ENCODE measurements at regions not wholly inside any gene's neighbourhood (a gene's known extent, or its start where the extent isn't known, plus 50 kb on each side); places are given as distances from the start of the nearest gene placed in this dataset.

DNA sequence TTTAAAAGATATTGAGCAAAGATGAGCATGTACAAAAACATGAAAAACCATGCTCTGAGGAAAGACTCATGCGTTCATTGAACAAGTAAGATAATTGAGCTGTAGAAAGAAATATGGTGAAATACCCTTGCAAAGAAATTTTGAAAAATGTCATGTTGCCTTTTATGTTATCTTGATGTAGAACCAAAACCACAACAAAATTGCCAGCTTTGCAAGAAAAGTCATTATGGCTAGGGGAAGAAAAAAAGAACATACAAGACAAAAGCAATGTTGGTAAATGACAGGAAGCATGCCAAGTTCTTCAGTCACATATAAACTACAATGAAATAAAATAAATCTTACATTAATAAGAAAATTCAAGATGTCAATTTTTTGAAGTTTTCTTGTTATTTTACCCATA is 368.0 kb downstream of the IRX1 start:
- DNase-seq = no peak

GRCh38 chr5:3980156-3980555 is 384.5 kb downstream of the IRX1 start:
- DNase-seq = no peak

- DNase-seq = no peak
Measured at GRCh38 chr5:3987867-3988266, 392.2 kb downstream of the IRX1 start.

DNA sequence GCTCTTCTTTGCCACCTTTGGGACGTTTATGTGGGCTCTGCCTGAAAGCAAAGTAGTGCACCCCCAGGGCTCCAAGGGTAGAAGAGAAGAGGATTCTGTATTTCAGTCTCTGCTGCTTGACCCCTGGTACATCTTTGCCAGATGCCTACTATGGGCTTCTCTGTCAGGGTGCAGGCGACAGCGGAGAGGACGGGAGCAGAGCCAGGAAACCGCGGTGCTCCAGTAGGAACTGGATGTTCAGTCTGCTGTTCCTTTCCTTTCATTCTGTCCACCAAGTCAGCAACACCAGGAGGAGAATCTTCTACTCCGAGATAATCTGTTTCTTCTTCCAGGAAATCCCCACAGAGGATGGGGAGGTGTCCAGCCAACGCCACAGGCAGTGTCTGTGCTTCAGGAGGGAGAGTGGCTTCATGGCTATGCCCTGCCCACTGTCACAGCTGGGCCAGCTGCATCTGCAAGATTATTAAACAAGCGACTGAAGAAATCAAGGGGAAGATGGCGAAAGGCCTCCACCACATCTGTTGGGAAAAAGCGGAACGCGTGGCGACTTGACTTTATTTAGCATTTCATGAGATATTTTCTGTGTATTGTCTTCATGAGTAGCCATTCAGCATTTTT is 398.3 kb downstream of the IRX1 start:
- DNase-seq = no peak

GRCh38 chr5:3994628-3995027 is 399.0 kb downstream of the IRX1 start:
- DNase-seq = peak; percentile 20

- no peak for DNase-seq
Measured at GRCh38 chr5:3995954-3996619, 400.5 kb downstream of the IRX1 start.

DNA sequence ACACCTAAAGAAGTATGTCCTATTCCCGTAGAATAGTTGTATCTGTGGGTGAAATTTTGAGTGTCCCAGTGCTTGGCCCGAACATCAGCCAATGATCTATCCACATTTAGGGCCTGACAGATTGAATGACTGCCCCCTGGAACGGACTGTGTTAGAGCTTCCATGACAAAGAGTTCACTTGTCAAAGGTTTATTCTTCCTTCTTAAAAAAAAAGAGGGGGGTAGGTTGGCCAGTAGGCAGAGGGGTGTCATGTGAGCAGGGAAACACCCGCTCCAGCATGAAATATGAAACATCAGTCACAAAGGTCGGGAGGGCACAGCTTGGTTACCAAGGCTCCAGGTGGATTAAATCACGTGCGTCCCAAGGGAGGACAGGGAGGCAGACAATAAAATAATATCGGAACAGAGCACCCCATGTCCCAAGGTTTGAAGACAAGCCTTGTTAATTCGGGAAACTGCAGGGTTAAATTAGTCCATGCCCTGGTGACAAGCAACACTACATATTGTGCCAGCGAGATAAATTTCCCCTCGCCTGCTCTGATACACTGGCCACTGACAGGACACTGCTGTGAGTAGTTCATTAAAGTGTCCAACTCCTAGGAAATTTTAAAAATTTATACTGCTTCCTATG is 401.2 kb downstream of the IRX1 start:
- DNase-seq = no peak

GRCh38 chr5:3997670-3998069 is 402.0 kb downstream of the IRX1 start:
- DNase-seq = no peak

DNA sequence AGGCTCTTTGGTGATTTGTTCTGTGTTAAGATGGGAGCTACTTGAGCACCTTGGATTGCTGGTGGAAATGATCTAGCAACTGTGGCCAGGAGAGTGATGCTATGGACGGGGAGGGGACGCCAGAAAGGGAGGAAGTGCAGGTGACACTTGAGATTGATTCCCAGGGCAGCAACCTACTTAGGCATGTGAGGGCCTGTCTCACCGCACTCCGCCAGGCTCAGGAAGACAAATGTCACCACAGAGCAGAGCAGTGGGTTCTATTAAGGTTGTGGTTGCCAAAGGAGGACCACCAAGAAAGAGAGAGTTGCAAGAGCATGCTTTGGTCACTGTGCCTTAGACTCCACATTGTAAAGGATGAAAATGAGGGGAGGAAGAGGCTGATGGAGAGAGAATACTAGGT is 404.3 kb downstream of the IRX1 start:
- DNase-seq = no peak

DNA sequence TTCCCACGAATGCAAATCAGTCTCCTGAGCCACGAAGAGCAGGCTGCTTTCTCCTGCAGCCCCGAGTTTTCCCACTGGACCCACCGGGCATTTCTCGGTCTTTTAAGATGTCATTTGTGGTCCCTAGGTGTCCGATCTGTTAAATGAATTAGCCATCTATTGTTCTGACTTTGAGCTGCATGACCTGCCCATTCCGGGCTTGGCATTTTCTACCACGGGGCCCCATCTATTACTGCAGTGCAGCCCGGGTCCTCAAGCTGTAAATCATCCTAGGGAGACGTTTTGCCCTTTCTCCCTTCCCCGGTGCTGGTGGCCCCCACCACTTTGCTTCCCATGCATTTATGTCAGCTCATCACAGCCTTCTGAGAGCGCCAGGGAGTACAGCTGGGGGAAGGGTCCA is 405.4 kb downstream of the IRX1 start:
- DNase-seq = no peak

GRCh38 chr5:4001758-4002533 is 406.3 kb downstream of the IRX1 start:
- DNase-seq = no peak

DNA sequence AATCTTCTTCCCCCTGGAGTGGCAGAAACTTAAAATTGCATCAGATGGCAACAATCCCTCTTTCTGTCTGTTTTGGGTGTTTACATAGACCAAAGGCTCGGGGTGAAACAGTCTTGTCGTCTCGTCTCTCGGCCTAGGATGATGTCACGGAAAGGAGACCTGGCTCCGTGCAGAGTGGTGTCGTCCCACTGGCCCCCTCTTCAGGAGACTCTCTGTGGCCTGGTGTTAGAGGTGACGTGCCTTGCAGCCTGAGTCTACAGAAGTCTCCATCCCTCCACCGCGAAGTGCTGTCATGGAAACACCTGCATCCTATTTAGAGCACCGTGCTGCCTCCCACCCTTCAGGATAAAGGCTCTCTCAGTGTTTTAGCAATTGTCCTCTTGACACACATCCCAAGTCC is 409.7 kb downstream of the IRX1 start:
- DNase-seq = no peak

- no peak for DNase-seq
Measured at GRCh38 chr5:4007001-4007400, 411.4 kb downstream of the IRX1 start.

- DNase-seq = no peak
Measured at GRCh38 chr5:4011943-4012342, 416.3 kb downstream of the IRX1 start.

GRCh38 chr5:4013106-4013898 is 417.7 kb downstream of the IRX1 start:
- DNase-seq = no peak

GRCh38 chr5:4015709-4016108 is 420.1 kb downstream of the IRX1 start:
- no peak for DNase-seq

DNA sequence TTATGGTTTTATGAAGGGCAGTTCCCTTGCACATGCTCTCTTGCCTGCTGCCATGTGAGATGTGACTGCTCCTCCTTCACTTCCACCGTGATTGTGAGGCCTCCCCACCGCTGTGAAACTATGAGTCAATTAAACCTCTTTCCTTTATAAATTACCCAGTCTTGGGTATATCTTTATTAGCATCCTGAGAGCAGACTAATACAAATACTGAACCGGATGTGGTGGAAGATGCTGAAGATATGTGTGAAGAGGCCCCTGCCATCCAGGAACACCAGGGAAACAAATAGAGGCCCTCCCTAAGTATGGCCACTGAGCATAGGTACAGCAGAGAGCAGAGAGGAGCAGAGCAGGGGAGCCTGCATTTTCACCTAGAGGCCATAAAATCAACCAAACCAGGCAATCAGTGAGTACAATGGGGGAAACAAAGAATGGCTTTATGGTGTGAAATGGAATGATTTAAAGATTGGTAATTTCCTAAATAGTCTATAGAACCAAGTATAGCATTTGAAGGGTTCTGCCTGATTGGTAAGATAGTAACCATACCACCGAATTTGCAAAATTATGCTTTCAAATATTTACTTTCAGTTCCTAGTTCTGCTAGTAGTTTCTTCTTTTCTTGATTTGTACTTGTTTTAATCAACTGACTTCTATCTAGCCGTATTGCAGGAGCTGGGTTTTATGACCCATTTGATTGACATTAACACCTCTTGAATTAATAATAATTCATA is 421.6 kb downstream of the IRX1 start:
- peak; percentile 53 for DNase-seq

DNA sequence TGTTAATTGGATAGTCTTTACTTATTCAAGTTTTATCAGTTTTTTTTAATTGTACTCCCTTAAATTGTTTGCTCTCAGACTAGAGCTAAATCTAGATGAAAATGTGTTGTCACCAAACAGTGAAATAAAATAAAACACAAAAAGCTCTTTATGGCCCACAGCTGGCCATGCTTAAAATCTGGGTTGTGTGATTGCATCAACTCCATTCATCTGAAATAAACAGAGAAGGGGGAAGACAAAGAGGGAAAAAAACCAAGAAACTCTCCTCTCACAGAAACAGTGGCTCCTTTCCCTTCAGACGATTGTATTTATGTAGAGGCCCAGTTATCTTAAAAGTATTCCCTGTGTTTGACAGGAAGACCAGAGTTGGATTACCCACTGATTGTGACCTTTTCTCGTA is 422.4 kb downstream of the IRX1 start:
- no peak for DNase-seq

DNA sequence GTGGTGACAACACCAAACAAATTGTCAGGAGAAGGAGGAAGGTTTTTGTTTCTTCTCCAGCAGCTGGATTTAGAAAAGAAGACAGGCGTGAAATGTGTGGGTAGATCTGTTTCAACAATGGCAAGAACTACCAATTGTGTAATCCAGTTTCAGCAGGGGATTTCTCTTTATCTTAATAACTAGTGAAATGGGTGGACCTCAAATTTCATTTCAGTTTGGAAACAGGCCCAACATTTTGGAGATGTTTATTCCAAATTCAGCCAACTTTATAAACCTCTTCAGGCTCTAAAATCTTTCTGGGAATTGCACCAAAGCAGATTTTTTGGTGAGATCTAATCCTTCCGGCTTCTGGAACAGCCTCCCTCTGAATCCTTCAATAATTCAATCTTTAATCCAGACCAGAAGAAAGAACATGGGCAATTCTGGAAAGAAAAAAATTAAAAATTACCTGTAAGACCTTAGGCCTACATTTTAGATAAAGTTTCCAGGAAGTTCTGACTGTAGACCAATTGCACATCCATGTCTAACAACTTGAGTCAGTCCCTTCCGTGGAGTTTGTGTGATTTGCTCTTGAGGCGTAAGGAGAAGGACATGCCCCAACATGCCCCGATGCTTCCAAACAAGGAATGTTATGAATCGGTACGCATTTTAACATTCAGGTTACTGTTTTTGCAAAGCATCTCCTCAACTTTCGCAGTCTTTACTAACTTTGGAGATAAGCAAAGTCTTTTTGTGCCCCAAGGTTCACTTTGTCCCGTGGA is 423.6 kb downstream of the IRX1 start:
- DNase-seq = no peak

GRCh38 chr5:4019841-4020240 is 424.2 kb downstream of the IRX1 start:
- DNase-seq = no peak

DNA sequence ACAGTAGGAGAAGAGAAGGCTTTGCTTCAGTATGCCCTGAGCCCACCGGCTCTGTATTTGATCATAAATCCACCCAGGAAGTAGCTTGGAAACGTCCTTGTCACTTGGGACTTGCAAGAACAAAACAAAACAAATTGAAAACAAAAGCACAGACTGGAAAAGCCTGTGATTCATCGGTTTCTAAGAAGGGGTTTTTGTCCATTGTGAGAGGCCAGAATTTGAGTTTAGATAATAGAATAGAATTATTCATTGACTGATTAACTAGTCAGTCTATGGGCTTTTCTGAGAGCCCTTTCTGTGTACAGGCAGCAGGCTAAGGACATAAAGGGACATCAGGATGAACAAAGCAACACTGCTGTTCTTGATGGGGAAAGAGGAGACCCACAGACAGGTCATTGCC is 424.8 kb downstream of the IRX1 start:
- no peak for DNase-seq
